ENCODE measurements at regions not wholly inside any gene's neighbourhood (a gene's known extent, or its start where the extent isn't known, plus 50 kb on each side); places are given as distances from the start of the nearest gene placed in this dataset.

DNA sequence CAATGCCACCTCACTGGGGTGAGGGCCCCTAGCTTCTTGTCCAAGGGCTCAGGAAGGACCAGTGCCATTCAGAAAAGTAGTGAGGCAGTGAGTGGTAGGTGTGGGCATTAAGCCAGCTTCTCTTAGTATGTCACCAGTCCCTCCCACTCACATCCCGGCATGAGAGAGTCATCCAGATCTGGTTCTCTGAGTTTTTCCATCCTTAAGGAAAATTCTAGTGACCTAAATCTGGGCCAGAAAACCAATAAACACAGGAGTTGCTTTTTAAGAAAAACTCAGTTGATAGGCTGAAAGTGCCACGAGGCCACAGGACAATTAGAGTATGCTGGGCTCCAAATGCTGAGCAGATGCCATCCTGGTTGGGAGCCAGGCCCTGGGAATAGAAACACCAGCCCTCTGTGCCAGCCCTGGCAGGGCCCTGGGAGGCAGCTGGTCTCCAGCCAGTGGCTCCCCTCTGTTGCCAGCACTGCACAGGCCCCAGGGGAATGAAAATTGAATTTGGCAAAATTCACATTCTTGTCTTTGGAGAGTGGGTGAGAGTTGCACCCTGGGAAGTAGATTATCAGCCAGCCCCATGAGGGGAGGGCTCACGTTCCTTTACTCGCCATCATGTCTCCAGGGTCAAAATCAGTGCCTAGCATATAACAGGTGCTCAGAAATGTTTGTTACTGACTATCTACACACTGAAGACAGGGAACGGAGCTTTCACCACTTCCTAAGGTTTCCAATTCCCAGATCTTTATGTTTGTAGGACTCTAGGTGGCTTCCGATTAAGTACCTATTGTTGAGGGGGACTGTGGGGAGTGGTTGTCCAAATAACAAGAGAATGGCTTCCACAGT is 52.8 kb downstream of the FAM43A start:
- intact Hi-C loops (cut with DNase I), result no loop called here
- DNase-seq, result peak; percentile 79 to 97 (median 88)

DNA sequence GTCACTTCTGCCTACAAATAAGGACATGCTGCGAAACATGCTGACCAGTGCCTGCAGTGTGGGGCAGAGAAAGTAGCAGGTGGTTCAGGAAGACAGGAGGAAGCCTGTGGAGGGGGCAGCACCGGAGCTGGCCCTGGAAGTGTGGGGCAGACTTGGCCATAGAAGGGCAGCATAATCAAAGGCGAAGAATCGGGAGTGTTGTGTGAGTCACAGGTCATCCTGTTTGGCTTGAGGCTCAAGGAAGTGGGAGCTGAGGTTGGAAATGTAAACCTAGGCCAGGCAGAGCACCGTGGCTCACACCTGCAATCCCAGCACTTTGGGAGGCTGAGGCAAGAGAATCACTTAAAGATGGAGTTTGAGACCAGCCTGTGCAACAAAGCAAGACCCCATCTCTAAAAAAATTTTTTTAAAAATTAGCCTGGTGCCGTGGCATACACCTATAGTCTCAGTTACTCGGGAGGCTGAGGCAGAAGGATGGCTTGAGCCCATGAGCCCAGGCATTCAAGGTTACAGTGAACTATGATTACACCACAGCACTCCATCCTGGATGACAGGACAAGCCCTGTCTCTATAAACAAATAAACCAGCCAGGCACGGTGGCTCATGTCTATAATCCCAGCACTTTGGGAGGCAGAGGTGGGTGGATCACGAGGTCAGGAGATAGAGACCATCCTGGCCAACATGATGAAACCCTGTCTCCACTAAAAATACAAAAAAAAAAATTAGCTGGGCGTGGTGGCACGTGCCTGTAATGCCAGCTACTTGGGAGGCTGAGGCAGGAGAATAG is 54.0 kb downstream of the FAM43A start:
- no peak for DNase-seq
- intact Hi-C loops (cut with DNase I), result no loop called here

DNA sequence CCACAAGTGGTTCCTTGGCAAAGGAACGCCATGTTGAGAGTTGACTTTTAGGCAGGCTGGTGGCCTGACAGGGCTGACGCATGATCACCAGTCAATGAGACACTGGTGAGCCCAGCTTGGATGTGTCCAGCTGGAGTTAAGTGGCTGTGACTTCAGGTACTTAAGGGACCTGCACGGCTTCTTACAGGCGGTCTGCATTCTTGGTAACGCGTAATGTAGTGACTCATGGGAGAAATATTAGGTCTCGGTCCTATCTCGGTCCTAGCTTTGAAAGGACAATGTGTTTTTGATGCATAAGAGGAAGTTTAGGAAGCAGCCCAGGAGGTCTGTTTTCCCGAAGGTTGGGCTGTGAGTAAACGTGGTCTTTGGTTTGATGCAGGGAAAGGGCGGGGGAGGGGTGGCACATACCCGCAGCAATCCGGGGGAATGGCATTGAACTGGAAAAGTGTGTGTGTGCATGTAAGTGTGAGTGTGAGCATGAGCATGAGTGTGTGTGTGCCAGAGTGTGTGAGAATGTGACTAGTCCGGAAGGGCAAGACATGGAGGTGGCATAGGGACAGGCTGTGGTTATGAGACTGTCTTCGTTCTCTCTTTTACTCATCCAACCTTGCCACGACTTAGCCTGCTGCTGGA is 55.3 kb downstream of the FAM43A start:
- intact Hi-C loops (cut with DNase I), result no loop called here
- no peak for DNase-seq

DNA sequence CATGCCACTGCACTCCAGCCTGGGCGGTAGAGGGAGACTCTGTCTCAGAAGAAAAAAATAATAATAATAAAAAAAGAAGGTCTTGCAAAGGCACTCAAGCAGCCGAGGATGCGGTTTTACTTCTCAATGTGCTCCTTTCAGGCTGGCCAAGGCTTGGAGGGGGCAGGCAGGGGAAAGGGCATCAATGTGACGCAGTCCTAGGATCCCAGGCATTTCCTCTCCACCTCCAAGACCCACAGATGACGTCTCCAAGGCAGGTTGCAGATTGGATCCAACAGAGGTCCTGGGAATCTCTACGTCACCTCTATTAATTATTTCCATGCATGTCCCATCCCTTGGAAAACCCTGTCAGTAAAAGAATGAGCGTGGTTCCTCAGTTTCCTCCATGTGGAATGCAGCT is 56.2 kb downstream of the FAM43A start:
- no peak for DNase-seq
- intact Hi-C loops (cut with DNase I), result no loop called here

DNA sequence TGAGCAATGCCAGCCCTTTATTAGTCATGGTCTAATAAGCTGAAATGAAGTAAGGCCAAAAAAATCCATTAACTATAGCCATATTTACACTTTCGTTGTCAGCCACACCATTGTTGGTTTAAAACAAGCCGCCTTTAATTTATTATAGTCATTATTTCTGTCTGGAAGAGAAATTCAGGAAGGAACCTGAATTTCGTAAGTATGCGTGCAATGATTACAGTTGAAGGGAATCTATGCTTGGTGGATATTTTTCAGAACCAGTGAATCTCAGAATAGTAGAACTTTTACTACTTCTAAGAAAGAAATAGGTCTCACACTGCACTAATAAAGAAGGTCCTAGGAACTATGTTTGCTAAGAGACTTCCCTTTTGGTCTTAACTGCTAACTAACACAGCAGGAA is 59.1 kb downstream of the FAM43A start:
- intact Hi-C loops (cut with DNase I), result no loop called here
- DNase-seq, result no peak

DNA sequence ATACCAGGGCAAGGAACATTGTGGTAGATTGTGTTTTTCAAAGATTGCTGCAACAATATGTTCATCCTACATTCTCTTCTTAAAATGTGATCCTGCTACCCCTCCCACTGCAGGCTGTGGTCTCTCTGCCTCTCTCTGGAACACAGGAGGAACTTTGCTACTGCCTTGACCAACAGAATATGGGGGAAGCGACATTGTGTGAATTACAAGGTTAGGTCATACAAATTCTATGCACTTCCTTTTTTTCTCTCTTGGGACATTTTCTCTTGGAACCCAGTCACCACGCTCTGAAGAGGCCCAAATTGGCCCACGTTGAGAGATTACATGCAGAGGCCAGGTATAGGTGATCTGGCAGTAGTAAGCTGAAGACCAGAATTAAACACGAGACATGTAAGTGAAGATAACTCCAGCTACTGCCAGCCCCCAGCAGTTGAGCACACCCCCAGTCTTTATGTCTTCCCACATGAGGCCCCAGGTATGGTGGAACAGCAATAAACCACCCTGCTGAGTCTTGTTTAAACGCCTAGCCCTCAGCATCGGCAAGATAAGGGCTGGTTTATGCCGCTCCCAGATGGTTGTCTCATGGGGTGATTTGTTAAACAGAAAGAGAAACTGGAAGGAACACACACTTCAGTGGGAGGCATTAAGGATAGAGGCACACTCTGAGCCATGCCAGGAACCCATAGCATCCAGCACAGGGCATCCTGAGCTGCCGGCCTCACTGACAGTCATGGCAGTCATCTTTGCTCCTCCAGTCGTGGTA is 59.9 kb downstream of the FAM43A start:
- intact Hi-C loops (cut with DNase I), result no loop called here
- DNase-seq, result no peak

DNA sequence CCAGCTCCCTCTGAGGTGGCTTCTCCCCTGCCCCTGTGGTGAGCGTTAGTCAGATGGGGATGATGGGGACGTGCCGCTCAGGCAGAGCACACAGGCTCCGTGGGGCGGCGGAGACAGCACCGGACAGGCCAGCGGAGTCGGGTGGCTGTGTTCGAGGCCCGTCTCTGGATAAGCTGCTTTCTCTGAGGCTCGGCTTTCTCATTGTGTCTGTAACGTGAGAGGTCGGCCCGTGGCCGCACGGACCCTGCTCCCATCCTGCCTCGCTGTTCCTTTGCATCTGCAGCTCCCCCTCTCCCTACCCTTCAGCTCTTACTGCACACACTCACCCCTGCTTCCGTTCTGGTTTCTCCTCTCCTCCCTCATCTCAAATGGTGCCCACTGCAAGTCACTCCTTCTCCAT is 62.5 kb downstream of the FAM43A start:
- no peak for DNase-seq
- intact Hi-C loops (cut with DNase I), result no loop called here

DNA sequence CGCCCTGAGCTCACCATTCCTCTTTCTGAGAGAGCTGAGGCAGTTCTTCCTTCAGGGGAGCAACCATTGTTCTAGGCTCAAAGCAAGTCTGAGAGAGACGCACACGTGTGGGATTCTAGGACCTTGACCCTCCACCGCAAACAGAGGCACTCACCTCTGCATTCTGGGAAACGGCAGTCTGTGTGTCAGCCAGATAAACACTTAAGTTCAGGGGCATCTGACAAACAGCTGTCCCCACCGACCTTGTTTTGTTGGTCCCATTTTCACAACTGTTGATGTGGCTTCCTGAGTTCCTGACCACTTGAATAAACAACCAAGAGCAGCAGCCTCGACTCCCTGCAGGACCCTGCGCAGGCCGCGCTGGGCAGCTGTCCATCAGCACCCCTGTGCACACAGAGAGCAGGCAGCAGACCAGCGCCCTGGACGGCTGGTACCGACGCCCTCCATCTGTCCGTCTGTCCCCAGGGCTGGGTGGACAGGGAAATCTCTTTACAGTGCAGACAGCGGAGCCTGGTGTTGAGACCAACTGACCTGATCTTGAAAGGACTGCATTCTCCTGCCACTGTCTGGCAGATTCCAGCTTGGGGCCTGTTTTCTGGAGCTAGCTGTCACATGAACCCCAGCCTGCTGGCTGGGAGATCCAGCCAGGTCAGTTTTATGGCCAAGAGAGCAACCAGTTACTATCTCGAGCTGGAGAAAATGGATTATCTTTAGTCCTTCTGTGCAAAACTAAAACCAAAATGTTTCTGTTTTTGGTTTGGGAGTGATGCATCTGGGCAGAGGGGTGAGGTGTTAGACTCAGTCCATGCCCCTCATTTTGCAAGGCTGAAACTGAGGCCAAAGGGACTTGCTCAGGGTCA is 64.2 kb downstream of the FAM43A start:
- intact Hi-C loops (cut with DNase I), result no loop called here

DNA sequence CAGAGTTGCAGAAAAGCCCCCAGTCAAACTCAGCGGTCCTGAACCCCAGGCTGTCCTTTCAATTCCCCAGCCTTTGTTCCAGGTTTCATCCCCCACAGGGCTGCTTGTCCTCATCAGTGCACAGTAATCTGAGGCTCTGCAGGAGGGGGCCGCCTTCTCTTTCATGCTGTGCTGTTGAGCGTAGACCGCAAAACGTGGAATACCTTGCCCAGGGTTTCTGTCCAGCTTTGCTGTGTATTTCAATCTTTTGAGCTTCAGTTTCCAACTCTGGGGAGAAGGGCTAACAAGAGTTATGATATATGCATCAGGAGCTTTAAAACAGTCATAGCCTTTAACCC is 64.8 kb downstream of the FAM43A start:
- DNase-seq, result no peak

More for the DNA sequence above, 64.2 kb downstream of the FAM43A start:
- DNase-seq, result no peak

DNA sequence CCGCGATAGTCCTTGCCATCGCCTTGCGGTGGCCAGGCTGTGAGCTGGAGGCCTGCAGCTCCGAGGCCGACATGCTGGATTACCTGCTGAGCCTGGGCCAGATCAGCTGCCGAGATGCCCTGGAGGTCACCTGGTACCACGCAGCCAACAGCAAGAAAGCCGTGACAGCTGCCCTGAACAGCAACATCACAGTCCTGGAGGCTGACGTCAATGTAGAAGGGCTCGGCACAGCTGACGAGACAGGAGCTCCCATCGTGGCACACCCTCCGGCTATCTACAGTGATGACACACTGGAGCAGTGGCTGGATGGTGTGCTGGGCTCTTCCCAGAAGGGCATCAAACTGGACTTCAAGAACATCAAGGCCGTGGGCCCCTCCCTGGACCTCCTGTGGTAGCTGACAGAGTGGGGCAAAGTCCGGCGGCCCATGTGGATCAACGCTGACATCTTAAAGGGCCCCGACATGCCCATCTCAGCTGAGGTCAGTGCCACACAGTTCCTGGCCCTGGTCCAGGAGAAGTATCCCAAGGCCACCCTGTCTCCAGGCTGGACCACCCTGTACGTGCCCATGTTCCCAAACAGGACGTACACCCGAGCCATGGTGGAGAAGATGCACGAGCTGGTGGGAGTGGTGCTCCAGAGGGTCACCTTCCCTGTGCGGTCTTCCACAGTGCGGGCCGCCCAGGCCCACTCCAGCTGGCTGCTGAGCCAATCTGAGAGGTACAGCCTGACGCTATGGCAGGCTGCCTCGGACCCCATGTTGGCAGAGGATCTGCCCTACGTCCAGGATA is 70.2 kb downstream of the FAM43A start:
- DNase-seq, result peak in 1 of 10 donors; percentile 80
- intact Hi-C loops (cut with DNase I), result loop anchor here (5.0 kb wide), 1 partner anchor 64 kb away; no protein-coding TSS in a partner anchor

More for the DNA sequence above, 64.8 kb downstream of the FAM43A start:
- intact Hi-C loops (cut with DNase I), result no loop called here

DNA sequence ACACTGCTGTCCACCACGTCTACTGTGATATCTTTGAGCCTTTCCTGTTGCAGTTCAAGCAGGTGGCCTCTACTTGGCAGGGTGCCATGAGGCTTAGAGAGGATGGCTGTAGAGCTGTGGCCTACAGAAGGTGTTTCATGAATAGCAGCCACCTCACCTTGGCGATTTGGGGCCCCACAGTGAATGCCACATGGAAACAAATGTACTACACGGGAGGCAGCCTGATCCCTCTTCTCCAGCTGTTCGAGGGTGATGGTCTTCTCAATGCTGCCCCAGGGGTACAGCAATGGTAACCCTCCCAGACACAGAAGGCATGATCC is 70.7 kb downstream of the FAM43A start:
- no peak for DNase-seq
- intact Hi-C loops (cut with DNase I), result loop anchor here (5.0 kb wide), 1 partner anchor 64 kb away; no protein-coding TSS in a partner anchor

DNA sequence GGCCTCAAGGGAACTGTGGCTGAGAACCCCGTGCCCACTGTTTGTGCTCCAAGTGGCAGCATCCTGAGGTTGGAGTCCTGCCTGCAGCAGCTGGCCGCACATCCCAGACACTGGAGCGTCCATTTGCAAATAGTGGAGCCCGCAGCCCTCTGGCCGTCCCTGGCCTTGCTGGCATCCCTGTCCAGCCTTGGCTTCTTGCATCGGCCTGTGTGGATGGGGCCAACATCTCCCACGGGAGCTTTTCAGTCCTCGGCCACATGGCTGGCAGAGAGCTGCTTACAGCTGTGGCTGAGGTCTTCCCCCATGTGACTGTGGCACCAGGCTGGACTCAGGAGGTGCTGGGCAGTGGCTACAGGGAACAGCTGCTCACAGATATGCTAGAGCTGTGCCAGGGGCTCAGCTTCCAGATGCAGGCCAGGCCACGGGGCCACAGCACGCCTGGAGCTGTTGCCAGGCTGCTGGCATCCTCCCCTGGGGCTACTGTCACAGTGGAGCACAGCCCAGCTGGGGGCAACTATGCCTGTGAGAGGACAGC is 71.2 kb downstream of the FAM43A start:
- DNase-seq, result peak; percentile 83 to 99 (median 92)
- intact Hi-C loops (cut with DNase I), result loop anchor here (5.0 kb wide), 1 partner anchor 65 kb away; no protein-coding TSS in a partner anchor

DNA sequence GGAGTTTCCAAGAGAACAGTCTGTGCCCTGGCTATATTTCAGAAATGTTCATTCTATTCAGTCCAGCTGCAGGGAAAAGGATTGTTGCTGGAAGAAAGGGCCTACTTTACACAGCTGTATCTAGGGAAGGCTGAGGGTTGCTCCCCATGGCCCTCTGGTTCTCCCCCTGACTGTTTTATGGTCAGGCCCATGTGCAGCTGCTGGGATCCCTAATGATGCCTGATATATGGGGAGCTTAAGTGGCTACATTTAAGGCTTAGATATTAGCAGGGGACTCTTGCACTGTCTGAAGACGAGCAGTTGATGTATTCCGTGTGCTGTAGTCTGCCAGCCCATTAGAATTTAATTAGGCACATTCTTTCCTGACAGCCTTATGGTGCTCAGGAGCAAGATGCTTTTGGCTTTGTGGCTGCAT is 72.0 kb downstream of the FAM43A start:
- peak in 1 of 10 donors; percentile 85 for DNase-seq

DNA sequence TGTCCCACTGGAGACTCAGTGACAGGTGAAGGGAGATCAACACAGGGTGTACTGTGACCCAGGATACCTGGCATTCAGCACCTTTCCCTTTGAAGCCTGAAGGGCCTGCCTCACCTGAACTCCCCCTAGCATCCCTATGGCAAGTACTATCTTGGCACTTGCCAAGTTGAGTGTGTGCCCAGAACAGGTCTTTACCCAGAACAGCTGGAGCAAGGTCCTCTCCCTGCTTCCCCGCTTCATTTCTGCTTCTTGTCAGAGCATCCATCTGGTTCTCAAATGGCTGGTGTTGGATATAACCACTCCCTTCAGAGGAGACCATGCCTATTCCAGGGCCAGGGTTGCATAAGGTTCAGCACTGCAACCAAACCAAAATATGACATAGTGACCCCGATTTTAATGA is 73.0 kb downstream of the FAM43A start:
- intact Hi-C loops (cut with DNase I), result loop anchor here (5.0 kb wide), 1 partner anchor 66 kb away; no protein-coding TSS in a partner anchor
- peak in 1 of 10 donors; percentile 20 for DNase-seq

More for the DNA sequence above, 72.0 kb downstream of the FAM43A start:
- intact Hi-C loops (cut with DNase I), result loop anchor here (5.0 kb wide), 1 partner anchor 65 kb away; no protein-coding TSS in a partner anchor

DNA sequence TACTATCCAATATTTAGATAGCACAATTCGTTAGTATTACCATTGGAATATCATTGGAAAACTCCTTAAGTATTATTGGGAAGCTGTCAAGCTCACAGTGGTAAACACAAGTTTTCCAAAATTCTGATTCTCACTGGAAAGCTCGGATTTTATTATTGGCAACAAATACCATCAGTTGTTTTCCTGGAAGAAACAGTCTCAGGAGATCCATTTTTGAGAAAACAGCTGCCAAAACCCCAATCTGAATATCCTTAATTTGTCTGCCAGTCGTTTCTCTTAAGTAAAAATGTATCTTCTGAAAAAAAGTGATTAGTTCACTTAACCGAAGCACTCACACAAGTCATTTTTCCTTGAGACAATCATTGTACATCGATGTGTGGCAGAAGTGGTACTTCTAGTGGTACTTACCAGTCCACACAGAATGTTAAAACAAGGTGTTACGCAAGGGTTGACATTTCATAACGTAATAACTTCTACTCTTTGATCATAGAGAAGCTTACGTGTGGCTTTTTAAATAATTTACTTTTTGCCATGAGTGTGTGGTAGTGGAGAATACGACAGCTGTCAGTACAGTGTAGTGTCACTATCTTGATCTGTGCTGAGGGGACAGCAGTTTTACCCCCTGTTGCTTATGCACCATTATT is 74.9 kb downstream of the FAM43A start:
- peak in 1 of 10 donors; percentile 2 for DNase-seq
- intact Hi-C loops (cut with DNase I), result loop anchor here (10.0 kb wide), 1 partner anchor 504 kb away; no protein-coding TSS in a partner anchor

DNA sequence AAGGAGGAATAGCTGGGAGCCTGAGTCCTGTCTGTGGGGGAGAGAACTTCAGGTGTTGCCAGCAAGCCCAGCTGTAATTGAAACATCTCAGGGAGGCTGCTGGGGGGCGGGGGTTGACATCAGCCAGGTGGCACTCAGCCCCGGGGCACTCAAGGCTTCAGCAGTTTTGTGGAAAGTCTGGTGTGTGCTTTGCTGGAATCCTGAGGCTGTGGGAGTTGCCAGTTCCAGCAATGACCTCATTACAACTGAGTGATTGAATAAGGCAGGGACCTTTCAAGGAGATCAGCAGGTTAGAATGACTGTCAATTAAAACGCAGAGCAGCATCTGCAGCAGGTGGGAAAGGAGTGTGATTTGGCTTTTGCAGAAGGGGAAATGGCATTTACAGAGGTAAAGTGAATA is 75.7 kb downstream of the FAM43A start:
- intact Hi-C loops (cut with DNase I), result loop anchor here (10.0 kb wide), 1 partner anchor 503 kb away; no protein-coding TSS in a partner anchor
- DNase-seq, result peak in 1 of 10 donors; percentile 22

DNA sequence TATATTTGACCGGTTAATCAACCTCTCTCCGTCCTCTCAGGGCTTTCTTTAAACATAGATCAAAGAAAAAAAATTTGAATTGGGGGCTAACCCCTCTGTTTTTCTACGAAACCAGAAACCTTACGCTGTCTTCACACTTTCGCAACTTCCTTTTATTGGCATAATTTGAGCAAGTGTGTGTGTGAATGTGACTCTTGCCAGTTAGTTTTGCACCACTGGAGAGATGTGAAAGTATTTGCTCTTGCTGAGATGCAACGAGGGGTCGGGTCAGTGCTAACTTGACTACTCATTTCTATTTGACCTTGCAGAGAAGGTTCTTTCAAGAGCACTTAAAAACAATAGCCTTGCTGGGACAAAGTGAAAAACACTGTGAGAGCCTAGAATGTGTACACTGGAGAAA is 81.2 kb downstream of the FAM43A start:
- DNase-seq, result no peak

More for the DNA sequence above, 81.2 kb downstream of the FAM43A start:
- intact Hi-C loops (cut with DNase I), result loop anchor here (10.0 kb wide), 1 partner anchor 498 kb away; no protein-coding TSS in a partner anchor

Measured in posterior cingulate gyrus (tissue), 11 donors.